ENCODE measurements at regions not wholly inside any gene's neighbourhood (a gene's known extent, or its start where the extent isn't known, plus 50 kb on each side); places are given as distances from the start of the nearest gene placed in this dataset.
"Not testable (repeated sequence)": the region's sequence is repeated elsewhere in the genome, so short reads cannot be mapped to it uniquely, and the experiment has no call there.

- Mint-ChIP-seq H3K9me3 (no peaks in the 10 kb centered on the region), H3K4me1 (ENCODE audit: low read depth) (peaks cover 4% of the 10 kb centered on the region), H3K4me3 (no peak overlapping the region), H3K36me3 (ENCODE audit: low read depth) (peaks cover 75% of the 10 kb centered on the region), H3K27me3 (no peaks in the 10 kb centered on the region), H3K27ac (no peak overlapping the region)
These were observed 266.2 kb downstream of the UTRN start for GRCh38 chr6:144551339-144551738.

GRCh38 chr6:144555066-144555465, 269.9 kb downstream of the UTRN start:
- Mint-ChIP-seq H3K4me1 (ENCODE audit: low read depth) (peaks cover 10% of the 10 kb centered on the region), H3K27ac (peak overlapping the region; percentile 38), H3K9me3 (no peaks in the 10 kb centered on the region), H3K36me3 (ENCODE audit: low read depth) (peaks cover 61% of the 10 kb centered on the region), H3K4me3 (no peak overlapping the region), H3K27me3 (no peaks in the 10 kb centered on the region)

- peak overlapping the region; percentile 62 for H3K4me3 Mint-ChIP-seq
- peaks cover 23% of the 10 kb centered on the region for H3K4me1 Mint-ChIP-seq (ENCODE audit: low read depth)
- no peaks in the 10 kb centered on the region for H3K27me3 Mint-ChIP-seq
- H3K27ac Mint-ChIP-seq: peak overlapping the region; percentile 75
- no peaks in the 10 kb centered on the region for H3K9me3 Mint-ChIP-seq
- H3K36me3 Mint-ChIP-seq (ENCODE audit: low read depth): peaks cover 31% of the 10 kb centered on the region
These were observed 274.9 kb downstream of the UTRN start for GRCh38 chr6:144559865-144560593.

- peak overlapping the region; percentile 16 for H3K27ac Mint-ChIP-seq
- peaks cover 20% of the 10 kb centered on the region for H3K36me3 Mint-ChIP-seq (ENCODE audit: low read depth)
- H3K27me3 Mint-ChIP-seq: no peaks in the 10 kb centered on the region
- H3K9me3 Mint-ChIP-seq: no peaks in the 10 kb centered on the region
- no peak overlapping the region for H3K4me3 Mint-ChIP-seq
- H3K4me1 Mint-ChIP-seq (ENCODE audit: low read depth): peaks cover 20% of the 10 kb centered on the region
These were observed 276.4 kb downstream of the UTRN start for GRCh38 chr6:144561455-144562043.

GRCh38 chr6:144564202-144564601, 279.1 kb downstream of the UTRN start:
- Mint-ChIP-seq H3K4me3 (no peak overlapping the region), H3K27ac (no peak overlapping the region), H3K36me3 (ENCODE audit: low read depth) (peaks cover 10% of the 10 kb centered on the region), H3K9me3 (no peaks in the 10 kb centered on the region), H3K4me1 (ENCODE audit: low read depth) (peaks cover 20% of the 10 kb centered on the region), H3K27me3 (no peaks in the 10 kb centered on the region)

GRCh38 chr6:144566868-144567615, 281.9 kb downstream of the UTRN start:
- H3K4me3 Mint-ChIP-seq: no peak overlapping the region

GRCh38 chr6:144568241-144568640, 283.1 kb downstream of the UTRN start:
- Mint-ChIP-seq H3K27me3 (no peaks in the 10 kb centered on the region), H3K27ac (no peak overlapping the region), H3K9me3 (no peaks in the 10 kb centered on the region), H3K36me3 (ENCODE audit: low read depth) (peaks cover 25% of the 10 kb centered on the region), H3K4me3 (no peak overlapping the region), H3K4me1 (ENCODE audit: low read depth) (no peaks in the 10 kb centered on the region)

More at GRCh38 chr6:144566868-144567615, 281.9 kb downstream of the UTRN start:
- H3K9me3 Mint-ChIP-seq: no peaks in the 10 kb centered on the region
- H3K4me1 Mint-ChIP-seq (ENCODE audit: low read depth): no peaks in the 10 kb centered on the region
- H3K27ac Mint-ChIP-seq: no peak overlapping the region
- no peaks in the 10 kb centered on the region for H3K27me3 Mint-ChIP-seq
- peaks cover 21% of the 10 kb centered on the region for H3K36me3 Mint-ChIP-seq (ENCODE audit: low read depth)

- peaks cover 12% of the 10 kb centered on the region for H3K4me1 Mint-ChIP-seq (ENCODE audit: low read depth)
- H3K9me3 Mint-ChIP-seq, H3K27me3 Mint-ChIP-seq, H3K27ac Mint-ChIP-seq, H3K4me3 Mint-ChIP-seq: not testable (repeated sequence)
- H3K36me3 Mint-ChIP-seq (ENCODE audit: low read depth): peaks cover 25% of the 10 kb centered on the region
These were observed 287.4 kb downstream of the UTRN start for GRCh38 chr6:144572541-144572940.

- no peaks in the 10 kb centered on the region for H3K27me3 Mint-ChIP-seq
- H3K4me1 Mint-ChIP-seq (ENCODE audit: low read depth): peaks cover 17% of the 10 kb centered on the region
- no peaks in the 10 kb centered on the region for H3K9me3 Mint-ChIP-seq
- H3K4me3 Mint-ChIP-seq: no peak overlapping the region
- H3K36me3 Mint-ChIP-seq (ENCODE audit: low read depth): peaks cover 31% of the 10 kb centered on the region
- H3K27ac Mint-ChIP-seq: no peak overlapping the region
These were observed 289.7 kb downstream of the UTRN start for GRCh38 chr6:144574796-144575195.

GRCh38 chr6:144575327-144575726, 290.2 kb downstream of the UTRN start:
- Mint-ChIP-seq H3K27ac (no peak overlapping the region), H3K9me3 (no peaks in the 10 kb centered on the region), H3K27me3 (no peaks in the 10 kb centered on the region), H3K4me1 (ENCODE audit: low read depth) (peaks cover 23% of the 10 kb centered on the region), H3K4me3 (no peak overlapping the region), H3K36me3 (ENCODE audit: low read depth) (peaks cover 32% of the 10 kb centered on the region)

GRCh38 chr6:144576871-144577270, 291.7 kb downstream of the UTRN start:
- no peaks in the 10 kb centered on the region for H3K9me3 Mint-ChIP-seq
- no peaks in the 10 kb centered on the region for H3K27me3 Mint-ChIP-seq
- H3K4me1 Mint-ChIP-seq (ENCODE audit: low read depth): peaks cover 25% of the 10 kb centered on the region
- peaks cover 34% of the 10 kb centered on the region for H3K36me3 Mint-ChIP-seq (ENCODE audit: low read depth)
- no peak overlapping the region for H3K4me3 Mint-ChIP-seq
- H3K27ac Mint-ChIP-seq: no peak overlapping the region

GRCh38 chr6:144578385-144579350, 293.5 kb downstream of the UTRN start:
- H3K27ac Mint-ChIP-seq: no peak overlapping the region
- no peak overlapping the region for H3K4me3 Mint-ChIP-seq
- H3K27me3 Mint-ChIP-seq: no peaks in the 10 kb centered on the region
- H3K36me3 Mint-ChIP-seq (ENCODE audit: low read depth): peaks cover 22% of the 10 kb centered on the region
- no peaks in the 10 kb centered on the region for H3K9me3 Mint-ChIP-seq
- H3K4me1 Mint-ChIP-seq (ENCODE audit: low read depth): peaks cover 43% of the 10 kb centered on the region

GRCh38 chr6:144580039-144580438, 294.9 kb downstream of the UTRN start:
- H3K9me3 Mint-ChIP-seq: no peaks in the 10 kb centered on the region
- peaks cover 47% of the 10 kb centered on the region for H3K4me1 Mint-ChIP-seq (ENCODE audit: low read depth)
- peaks cover 22% of the 10 kb centered on the region for H3K36me3 Mint-ChIP-seq (ENCODE audit: low read depth)
- H3K27me3 Mint-ChIP-seq: no peaks in the 10 kb centered on the region
- peak overlapping the region; percentile 0 for H3K27ac Mint-ChIP-seq
- H3K4me3 Mint-ChIP-seq: no peak overlapping the region

GRCh38 chr6:144580771-144581170, 295.6 kb downstream of the UTRN start:
- no peaks in the 10 kb centered on the region for H3K9me3 Mint-ChIP-seq
- no peak overlapping the region for H3K4me3 Mint-ChIP-seq
- H3K27me3 Mint-ChIP-seq: no peaks in the 10 kb centered on the region
- H3K27ac Mint-ChIP-seq: no peak overlapping the region
- peaks cover 46% of the 10 kb centered on the region for H3K4me1 Mint-ChIP-seq (ENCODE audit: low read depth)
- H3K36me3 Mint-ChIP-seq (ENCODE audit: low read depth): peaks cover 22% of the 10 kb centered on the region
